ENCODE measurements at regions not wholly inside any gene's neighbourhood (a gene's known extent, or its start where the extent isn't known, plus 50 kb on each side); places are given as distances from the start of the nearest gene placed in this dataset.

- no peak for DNase-seq
Measured at GRCh38 chr11:109350091-109350490, 71.9 kb upstream of the C11orf87 start.

- no peak for DNase-seq
Measured at GRCh38 chr11:109362059-109362458, 59.9 kb upstream of the C11orf87 start.

GRCh38 chr11:109363682-109364081 is 58.3 kb upstream of the C11orf87 start:
- no peak for DNase-seq

- no peak for DNase-seq
Measured at GRCh38 chr11:109364851-109365250, 57.1 kb upstream of the C11orf87 start.

GRCh38 chr11:109371444-109372176 is 50.4 kb upstream of the C11orf87 start:
- DNase-seq, result no peak
